GM18867 (cell line): ENCODE measurements at regions not wholly inside any gene's neighbourhood (a gene's known extent, or its start where the extent isn't known, plus 50 kb on each side); places are given as distances from the start of the nearest gene placed in this dataset.

Experiments used
- ATAC-seq: cut with Tn5 transposase; IDR thresholded peaks from one replicate; pipeline ENCODE4 v1.9.1; 2021; ENCODE audit warnings: mild to moderate bottlenecking, moderate library complexity; ENCODE audit not compliant: unreplicated experiment

DNA sequence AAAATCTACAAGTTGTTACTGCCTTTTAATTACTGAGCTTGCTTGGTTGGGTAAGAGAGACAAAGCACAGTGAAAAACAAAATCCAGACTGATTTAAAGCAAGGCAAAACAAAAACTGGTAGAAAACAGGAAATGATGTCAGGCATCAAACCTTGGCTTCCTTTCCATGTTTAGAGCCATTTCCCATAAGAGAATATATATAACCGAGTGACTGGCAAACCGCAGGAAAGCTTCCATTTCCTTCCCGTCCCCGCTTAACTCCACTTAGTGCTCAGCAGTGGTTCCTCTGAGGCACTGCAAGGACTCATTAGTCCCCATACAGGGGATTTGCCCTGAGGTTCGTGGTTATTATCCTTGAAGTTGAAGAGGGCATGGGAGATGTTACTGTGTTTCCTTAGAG is 446.3 kb downstream of the LPIN1 start:
- ATAC-seq: no peak

DNA sequence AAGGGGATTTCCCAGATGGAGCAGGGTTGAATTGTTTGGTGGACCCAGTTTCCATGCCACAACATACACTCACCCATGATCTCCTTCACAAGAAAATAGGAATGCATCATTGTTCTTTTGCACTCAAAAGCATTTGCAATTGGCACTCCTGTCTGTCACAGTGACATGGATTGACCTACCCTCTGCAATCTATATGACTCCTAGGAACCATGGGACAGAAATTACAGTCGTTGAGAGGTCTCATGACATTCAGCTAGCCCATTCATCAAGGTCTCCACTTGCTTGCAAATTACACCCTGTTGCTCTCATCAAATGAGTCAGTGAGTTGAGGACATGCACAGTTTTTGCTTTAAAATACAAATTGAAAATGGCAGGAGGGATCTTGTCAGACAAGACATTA is 448.5 kb downstream of the LPIN1 start:
- ATAC-seq: no peak

DNA sequence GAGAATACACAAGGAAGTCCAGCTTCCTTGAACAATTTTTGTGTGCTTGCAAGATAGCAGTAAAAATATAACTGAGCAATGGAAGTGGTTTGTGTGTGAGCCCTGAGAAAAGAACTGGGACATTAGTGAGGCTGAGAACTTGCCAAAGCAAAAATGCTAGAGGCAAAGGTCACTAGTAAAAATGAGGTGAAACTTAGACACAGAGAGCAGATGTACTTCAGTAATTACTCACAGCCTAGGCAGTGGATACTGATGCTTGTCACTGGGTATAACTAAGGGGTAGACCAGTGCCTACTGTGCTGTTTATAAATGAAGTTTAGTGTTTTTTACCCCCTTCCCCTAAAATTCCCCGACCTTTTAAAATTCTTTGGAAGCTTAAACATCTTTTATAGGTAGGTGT is 450.1 kb downstream of the LPIN1 start:
- peak; percentile 72 for ATAC-seq

GRCh38 chr2:12197133-12197532 is 450.7 kb downstream of the LPIN1 start:
- ATAC-seq: no peak

GRCh38 chr2:12199491-12200211 is 453.2 kb downstream of the LPIN1 start:
- ATAC-seq: no peak

- ATAC-seq: no peak
These were observed 454.9 kb downstream of the LPIN1 start for GRCh38 chr2:12201369-12201768.

GRCh38 chr2:12202313-12203075 is 456.1 kb downstream of the LPIN1 start:
- no peak for ATAC-seq

GRCh38 chr2:12203528-12203927 is 457.1 kb downstream of the LPIN1 start:
- no peak for ATAC-seq

GRCh38 chr2:12205086-12205485 is 458.7 kb downstream of the LPIN1 start:
- no peak for ATAC-seq

- ATAC-seq: no peak
These were observed 461.1 kb downstream of the LPIN1 start for GRCh38 chr2:12207491-12207890.

- no peak for ATAC-seq
These were observed 463.8 kb downstream of the LPIN1 start for GRCh38 chr2:12210016-12210933.

GRCh38 chr2:12211326-12212175 is 465.1 kb downstream of the LPIN1 start:
- no peak for ATAC-seq

GRCh38 chr2:12212841-12213597 is 466.6 kb downstream of the LPIN1 start:
- ATAC-seq: no peak

DNA sequence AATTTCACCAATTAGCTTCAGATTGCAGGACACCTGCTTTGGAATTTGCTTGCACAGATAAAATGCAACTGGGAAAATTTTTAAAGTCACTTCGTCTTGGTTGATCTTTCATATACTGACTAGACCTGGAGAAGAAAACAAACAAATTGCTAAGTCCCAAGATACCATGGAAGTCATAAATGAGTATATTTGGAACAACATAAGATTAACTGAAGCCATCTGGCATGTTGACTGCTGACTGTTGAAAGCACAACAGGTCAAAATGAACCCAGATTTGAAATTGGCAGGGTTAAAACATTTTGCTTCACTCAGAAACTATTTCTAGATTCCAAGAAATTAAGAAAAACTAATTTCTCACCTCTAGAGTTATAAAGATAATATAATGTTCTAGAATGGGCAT is 470.7 kb downstream of the LPIN1 start:
- no peak for ATAC-seq

DNA sequence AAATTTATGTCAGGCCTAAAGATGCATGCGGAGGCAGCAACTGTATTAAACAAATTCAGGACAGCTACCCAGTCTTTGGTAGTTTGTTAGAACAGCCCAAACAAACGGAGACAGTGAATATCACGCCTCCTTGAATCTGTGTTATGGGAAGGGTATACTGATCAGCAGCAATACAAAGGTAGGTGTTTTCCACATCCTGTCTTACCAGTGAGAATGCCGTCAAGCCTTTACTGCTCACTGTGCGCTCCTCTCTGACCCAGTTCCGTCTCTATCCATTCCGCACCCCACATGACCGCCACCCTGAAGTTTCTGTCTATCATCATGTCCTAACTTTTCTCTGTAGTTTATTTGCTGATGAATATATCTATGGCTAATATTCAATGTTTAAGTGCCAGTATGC is 473.3 kb downstream of the LPIN1 start:
- ATAC-seq: no peak

- ATAC-seq: no peak
These were observed 475.2 kb downstream of the LPIN1 start for GRCh38 chr2:12221584-12221983.

- ATAC-seq: no peak
These were observed 476.1 kb downstream of the LPIN1 start for GRCh38 chr2:12222554-12222953.

DNA sequence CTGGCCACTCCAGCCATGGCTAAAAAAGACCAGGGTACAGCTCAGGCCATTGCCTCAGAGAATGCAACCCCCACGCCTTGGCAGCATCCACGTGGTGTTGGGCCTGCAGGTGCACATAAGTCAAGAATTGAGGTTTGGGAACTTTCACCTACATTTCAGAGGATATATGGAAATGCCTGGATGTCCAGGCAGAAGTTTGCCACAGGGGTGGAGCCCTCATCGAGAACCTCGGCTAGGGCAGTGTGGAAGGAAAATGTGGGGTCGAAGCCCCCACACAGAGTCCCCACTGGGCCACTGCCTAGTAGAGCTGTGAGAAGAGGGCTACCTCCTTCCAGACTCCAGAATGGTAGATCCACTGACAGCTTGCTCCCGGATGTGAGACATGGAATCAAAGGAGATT is 477.3 kb downstream of the LPIN1 start:
- no peak for ATAC-seq

- ATAC-seq: no peak
These were observed 480.2 kb downstream of the LPIN1 start for GRCh38 chr2:12226653-12227052.
